Keratinocyte (primary cell): ENCODE measurements at regions not wholly inside any gene's neighbourhood (a gene's known extent, or its start where the extent isn't known, plus 50 kb on each side); places are given as distances from the start of the nearest gene placed in this dataset.

Experiments
- DNase-seq: peaks from one replicate; pipeline ENCODE4 v3.0.0-alpha.2; 2011; ENCODE audit warnings: low read depth, missing footprints, low spot score
- FAIRE-seq: peaks from 2 replicates; lab custom pipeline; 2011; peaks lifted over from hg19 to GRCh38; lab: Jason Lieb, UNC
- H2AFZ ChIP-seq: 2 replicates; pipeline ENCODE4 v1.6.0; 2012; ENCODE audit warnings: low read length, control low read depth, inconsistent platforms; ENCODE audit not compliant: control insufficient read depth
- H3K27ac ChIP-seq: 2 replicates; pipeline ENCODE4 v1.5.1; 2011; ENCODE audit warnings: low read length; ENCODE audit not compliant: control insufficient read depth, insufficient read depth
- H3K27me3 ChIP-seq: 3 replicates; pipeline ENCODE4 v1.6.0; 2011; ENCODE audit warnings: low read length; ENCODE audit not compliant: control insufficient read depth, insufficient read depth; ENCODE audit errors: extremely low read depth
- H3K36me3 ChIP-seq, 2 experiments: 2 replicates in 1 of 2; 3 replicates in 1 of 2; pipeline ENCODE4 v1.5.1; 2011; ENCODE audit warnings: low read length in 2 of 2, mild to moderate bottlenecking in 1 of 2; ENCODE audit not compliant: control insufficient read depth in 2 of 2, insufficient read depth in 2 of 2; ENCODE audit errors: extremely low read depth in 1 of 2
- H3K4me1 ChIP-seq: 3 replicates; pipeline ENCODE4 v1.5.1; 2011; ENCODE audit warnings: low read length; ENCODE audit not compliant: control insufficient read depth, insufficient read depth; ENCODE audit errors: extremely low read depth
- H3K4me2 ChIP-seq: 3 replicates; pipeline ENCODE4 v1.6.0; 2011; ENCODE audit warnings: low read depth, low read length; ENCODE audit not compliant: control insufficient read depth, insufficient read depth; ENCODE audit errors: extremely low read depth
- H3K4me3 ChIP-seq, 3 experiments: fragments of 200-600 bp in 1 of 3; sonication (generic) in 1 of 3; 2 replicates in 2 of 3; 3 replicates in 1 of 3; pipeline ENCODE4 v1.5.1; 2011 to 2016; ENCODE audit warnings: low read length in 3 of 3, mild to moderate bottlenecking in 3 of 3, control low read depth in 2 of 3, inconsistent platforms in 1 of 3, low read depth in 1 of 3, mixed read lengths in 1 of 3, mixed run types in 1 of 3, moderate library complexity in 1 of 3; ENCODE audit not compliant: control insufficient read depth in 2 of 3, insufficient read depth in 2 of 3; ENCODE audit errors: extremely low read depth in 1 of 3
- H3K79me2 ChIP-seq: 2 replicates; pipeline ENCODE4 v1.6.0; 2012; ENCODE audit warnings: low read length; ENCODE audit not compliant: control insufficient read depth, insufficient read depth
- H3K9ac ChIP-seq: 3 replicates; pipeline ENCODE4 v1.6.0; 2011; ENCODE audit warnings: low read length; ENCODE audit not compliant: control insufficient read depth, insufficient read depth; ENCODE audit errors: extremely low read depth
- H3K9me1 ChIP-seq: 3 replicates; pipeline ENCODE4 v1.6.0; 2011; ENCODE audit warnings: low read length; ENCODE audit not compliant: control insufficient read depth, insufficient read depth; ENCODE audit errors: extremely low read depth
- H3K9me3 ChIP-seq: 2 replicates; pipeline ENCODE4 v1.5.1; 2012; ENCODE audit warnings: low read depth, low read length; ENCODE audit not compliant: control insufficient read depth
- H4K20me1 ChIP-seq: 3 replicates; pipeline ENCODE4 v1.6.0; 2011; ENCODE audit warnings: low read length; ENCODE audit not compliant: control insufficient read depth, insufficient read depth; ENCODE audit errors: extremely low read depth
- CTCF ChIP-seq, 3 experiments: IDR thresholded peaks in 1 of 3; conservative IDR thresholded peaks in 1 of 3; optimal IDR thresholded peaks in 1 of 3; 2 replicates in 2 of 3; 3 replicates in 1 of 3; pipeline versions ENCODE3 to v1.5.1; 2011; ENCODE audit warnings: low read length in 3 of 3, mild to moderate bottlenecking in 3 of 3, moderate library complexity in 2 of 3, control low read depth in 1 of 3, inconsistent platforms in 1 of 3; ENCODE audit not compliant: insufficient read depth in 2 of 3; ENCODE audit errors: extremely low read depth in 1 of 3
- EZH2 ChIP-seq: IDR thresholded peaks from one replicate; pipeline ENCODE4 v1.6.1; 2012; ENCODE audit warnings: inconsistent platforms, mild to moderate bottlenecking, low read length, moderate library complexity
- dilution Hi-C: fragments of 300-500 bp; cut with MboI; formaldehyde crosslinking; loops from one replicate; pipeline ENCODE4 v1.7.0; 2020; ENCODE audit warnings: low sequenced_read_pairs; ENCODE audit not compliant: extremely low pct_ligation_motif_present

- no peaks in the 10 kb centered on the region for H3K9me1 ChIP-seq
- DNase-seq (no peak), FAIRE-seq (no peak)
- no peak overlapping the region for H3K9ac ChIP-seq
- H3K4me2 ChIP-seq = no peak overlapping the region
- H3K4me1 ChIP-seq = peaks cover 35% of the 10 kb centered on the region
- TF ChIP-seq CTCF (optimal IDR thresholded peaks at IDR 0.05 in 1 of 3, IDR thresholded peaks at IDR 0.05 in 1 of 3, conservative IDR thresholded peaks at IDR 0.05 in 1 of 3; ENCODE audit: extremely low read depth in 1 of 3, insufficient read depth in 2 of 3, low read length in 3 of 3) = no peak
- TF ChIP-seq EZH2 = no peak
- H3K27ac ChIP-seq = no peak overlapping the region
- H3K36me3 ChIP-seq = no peaks in the 10 kb centered on the region
- no peaks in the 10 kb centered on the region for H3K9me3 ChIP-seq
- H3K79me2 ChIP-seq = no peaks in the 10 kb centered on the region
- no peak overlapping the region for H3K4me3 ChIP-seq
- H3K27me3 ChIP-seq = no peaks in the 10 kb centered on the region
- no peaks in the 10 kb centered on the region for H4K20me1 ChIP-seq
- no peak overlapping the region for H2AFZ ChIP-seq
- dilution Hi-C loops = no loop called here
Measured at GRCh38 chr18:46318356-46318755, 214.2 kb downstream of the HAUS1 start.

- TF ChIP-seq CTCF (optimal IDR thresholded peaks at IDR 0.05 in 1 of 3, IDR thresholded peaks at IDR 0.05 in 1 of 3, conservative IDR thresholded peaks at IDR 0.05 in 1 of 3; ENCODE audit: extremely low read depth in 1 of 3, insufficient read depth in 2 of 3, low read length in 3 of 3) (no peak), EZH2 (no peak)
- H3K9me1 ChIP-seq = no peaks in the 10 kb centered on the region
- peak overlapping the region; percentile 95 for H3K27ac ChIP-seq
- H3K9ac ChIP-seq = no peak overlapping the region
- peaks cover 42% of the 10 kb centered on the region for H3K4me1 ChIP-seq
- DNase-seq (no peak), FAIRE-seq (no peak)
- dilution Hi-C loops = no loop called here
- no peak overlapping the region for H3K4me2 ChIP-seq
- H2AFZ ChIP-seq = no peak overlapping the region
- H4K20me1 ChIP-seq = no peaks in the 10 kb centered on the region
- H3K27me3 ChIP-seq = no peaks in the 10 kb centered on the region
- no peaks in the 10 kb centered on the region for H3K9me3 ChIP-seq
- no peaks in the 10 kb centered on the region for H3K36me3 ChIP-seq
- no peak overlapping the region for H3K4me3 ChIP-seq
- no peaks in the 10 kb centered on the region for H3K79me2 ChIP-seq
Measured at GRCh38 chr18:46319783-46320182, 215.6 kb downstream of the HAUS1 start.
